ENCODE measurements at regions not wholly inside any gene's neighbourhood (a gene's known extent, or its start where the extent isn't known, plus 50 kb on each side); places are given as distances from the start of the nearest gene placed in this dataset.
"Not testable (repeated sequence)": the region's sequence is repeated elsewhere in the genome, so short reads cannot be mapped to it uniquely, and the experiment has no call there.

- TF ChIP-seq, protein P1, sequence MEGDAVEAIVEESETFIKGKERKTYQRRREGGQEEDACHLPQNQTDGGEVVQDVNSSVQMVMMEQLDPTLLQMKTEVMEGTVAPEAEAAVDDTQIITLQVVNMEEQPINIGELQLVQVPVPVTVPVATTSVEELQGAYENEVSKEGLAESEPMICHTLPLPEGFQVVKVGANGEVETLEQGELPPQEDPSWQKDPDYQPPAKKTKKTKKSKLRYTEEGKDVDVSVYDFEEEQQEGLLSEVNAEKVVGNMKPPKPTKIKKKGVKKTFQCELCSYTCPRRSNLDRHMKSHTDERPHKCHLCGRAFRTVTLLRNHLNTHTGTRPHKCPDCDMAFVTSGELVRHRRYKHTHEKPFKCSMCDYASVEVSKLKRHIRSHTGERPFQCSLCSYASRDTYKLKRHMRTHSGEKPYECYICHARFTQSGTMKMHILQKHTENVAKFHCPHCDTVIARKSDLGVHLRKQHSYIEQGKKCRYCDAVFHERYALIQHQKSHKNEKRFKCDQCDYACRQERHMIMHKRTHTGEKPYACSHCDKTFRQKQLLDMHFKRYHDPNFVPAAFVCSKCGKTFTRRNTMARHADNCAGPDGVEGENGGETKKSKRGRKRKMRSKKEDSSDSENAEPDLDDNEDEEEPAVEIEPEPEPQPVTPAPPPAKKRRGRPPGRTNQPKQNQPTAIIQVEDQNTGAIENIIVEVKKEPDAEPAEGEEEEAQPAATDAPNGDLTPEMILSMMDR (IDR thresholded peaks at IDR 0.05; ENCODE audit: borderline replicate concordance): no peak
- Histone ChIP-seq H3K36me3 (no peaks in the 10 kb centered on the region), H3K9me3 (replicated peaks) (no peaks in the 10 kb centered on the region), H3K4me1 (no peaks in the 10 kb centered on the region), H3K4me3 (no peak overlapping the region), H3K27ac (replicated peaks) (no peak overlapping the region), H3K27me3 (ENCODE audit: low read depth) (no peaks in the 10 kb centered on the region)
- intact Hi-C loops (cut with micrococcal nuclease): no loop called here
- DNase-seq: no peak
Observed at GRCh38 chr16:8083560-8083959, 506.8 kb downstream of the TMEM114 start.

- TF ChIP-seq, protein P1 (IDR thresholded peaks at IDR 0.05; ENCODE audit: borderline replicate concordance): no peak
- Histone ChIP-seq H3K4me1 (no peaks in the 10 kb centered on the region), H3K36me3 (no peaks in the 10 kb centered on the region), H3K27me3 (ENCODE audit: low read depth) (no peaks in the 10 kb centered on the region), H3K27ac (replicated peaks) (no peak overlapping the region), H3K9me3 (replicated peaks) (peaks cover 5% of the 10 kb centered on the region), H3K4me3 (no peak overlapping the region)
- intact Hi-C loops (cut with micrococcal nuclease): no loop called here
- DNase-seq: no peak
Observed at GRCh38 chr16:8080817-8081216, 509.5 kb downstream of the TMEM114 start.

- Histone ChIP-seq H3K36me3 (no peaks in the 10 kb centered on the region), H3K9me3 (replicated peaks) (peaks cover 5% of the 10 kb centered on the region), H3K4me1 (no peaks in the 10 kb centered on the region), H3K27ac (replicated peaks) (no peak overlapping the region), H3K4me3 (no peak overlapping the region), H3K27me3 (ENCODE audit: low read depth) (no peaks in the 10 kb centered on the region)
- DNase-seq: no peak
- TF ChIP-seq, protein P1 (IDR thresholded peaks at IDR 0.05; ENCODE audit: borderline replicate concordance): no peak
- intact Hi-C loops (cut with micrococcal nuclease): no loop called here
Observed at GRCh38 chr16:8075271-8075670, 515.0 kb downstream of the TMEM114 start.

DNA sequence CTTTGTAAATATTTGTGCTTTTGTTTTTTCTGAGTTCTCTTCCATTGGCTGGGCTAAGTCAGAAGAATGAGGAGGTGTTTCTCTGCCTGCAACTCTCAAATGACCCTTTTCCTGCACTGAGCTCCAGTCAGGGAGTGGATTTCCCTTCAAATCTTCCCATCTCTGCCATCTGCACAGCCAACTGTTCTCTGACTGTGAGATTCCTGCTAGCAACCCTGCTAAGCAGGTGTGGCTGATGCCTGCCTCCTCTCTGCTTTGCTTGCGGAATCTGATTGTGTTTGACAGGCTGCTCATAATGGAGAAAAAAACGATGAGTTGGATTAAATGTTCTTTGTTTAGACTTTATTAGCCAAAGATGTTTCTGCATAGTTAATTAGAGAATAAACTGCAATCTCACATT is 519.8 kb downstream of the TMEM114 start:
- no peaks in the 10 kb centered on the region for H3K36me3 ChIP-seq
- H3K27ac ChIP-seq (replicated peaks): no peak overlapping the region
- no peaks in the 10 kb centered on the region for H3K4me1 ChIP-seq
- no peak for DNase-seq
- TF ChIP-seq, protein P1 (IDR thresholded peaks at IDR 0.05; ENCODE audit: borderline replicate concordance): no peak
- peaks cover 41% of the 10 kb centered on the region for H3K9me3 ChIP-seq (replicated peaks)
- intact Hi-C loops (cut with micrococcal nuclease): no loop called here
- no peaks in the 10 kb centered on the region for H3K27me3 ChIP-seq (ENCODE audit: low read depth)
- no peak overlapping the region for H3K4me3 ChIP-seq

DNA sequence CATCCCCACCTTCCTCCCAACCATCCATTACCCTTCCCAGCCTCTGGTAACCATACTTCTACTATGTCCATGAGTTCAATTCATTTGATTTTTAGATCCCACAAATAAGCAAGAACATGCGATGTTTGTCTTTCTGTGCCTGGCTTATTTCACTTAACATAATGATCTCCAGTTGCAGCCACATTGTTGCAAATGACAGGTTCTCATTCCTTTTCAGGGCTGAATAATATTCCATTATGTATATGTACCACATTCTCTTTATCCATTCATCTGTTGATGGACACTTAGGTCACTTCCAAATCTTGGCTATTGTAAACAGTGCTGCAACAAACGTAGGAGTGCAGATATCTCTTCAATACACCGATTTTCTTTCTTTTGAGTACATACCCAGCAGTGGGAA is 522.1 kb downstream of the TMEM114 start:
- peaks cover 52% of the 10 kb centered on the region for H3K9me3 ChIP-seq (replicated peaks)
- H3K4me1 ChIP-seq; H3K4me3 ChIP-seq; H3K27ac ChIP-seq (replicated peaks); H3K27me3 ChIP-seq (ENCODE audit: low read depth); H3K36me3 ChIP-seq; DNase-seq; intact Hi-C loops (cut with micrococcal nuclease): not testable (repeated sequence)

GRCh38 chr16:8063159-8063558 is 527.2 kb downstream of the TMEM114 start:
- DNase-seq: no peak
- Histone ChIP-seq H3K36me3 (no peaks in the 10 kb centered on the region), H3K4me3 (no peak overlapping the region), H3K27me3 (ENCODE audit: low read depth) (no peaks in the 10 kb centered on the region), H3K4me1 (no peaks in the 10 kb centered on the region), H3K27ac (replicated peaks) (no peak overlapping the region), H3K9me3 (replicated peaks) (peaks cover 38% of the 10 kb centered on the region)
- TF ChIP-seq, protein P1 (IDR thresholded peaks at IDR 0.05; ENCODE audit: borderline replicate concordance): no peak
- intact Hi-C loops (cut with micrococcal nuclease): no loop called here
